ENCODE measurements at regions not wholly inside any gene's neighbourhood (a gene's known extent, or its start where the extent isn't known, plus 50 kb on each side); places are given as distances from the start of the nearest gene placed in this dataset.
A peak's percentile ranks its signal among the peaks of the same experiment; 100 is the strongest.
"Not testable (repeated sequence)": the region's sequence is repeated elsewhere in the genome, so short reads cannot be mapped to it uniquely, and the experiment has no call there.

DNA sequence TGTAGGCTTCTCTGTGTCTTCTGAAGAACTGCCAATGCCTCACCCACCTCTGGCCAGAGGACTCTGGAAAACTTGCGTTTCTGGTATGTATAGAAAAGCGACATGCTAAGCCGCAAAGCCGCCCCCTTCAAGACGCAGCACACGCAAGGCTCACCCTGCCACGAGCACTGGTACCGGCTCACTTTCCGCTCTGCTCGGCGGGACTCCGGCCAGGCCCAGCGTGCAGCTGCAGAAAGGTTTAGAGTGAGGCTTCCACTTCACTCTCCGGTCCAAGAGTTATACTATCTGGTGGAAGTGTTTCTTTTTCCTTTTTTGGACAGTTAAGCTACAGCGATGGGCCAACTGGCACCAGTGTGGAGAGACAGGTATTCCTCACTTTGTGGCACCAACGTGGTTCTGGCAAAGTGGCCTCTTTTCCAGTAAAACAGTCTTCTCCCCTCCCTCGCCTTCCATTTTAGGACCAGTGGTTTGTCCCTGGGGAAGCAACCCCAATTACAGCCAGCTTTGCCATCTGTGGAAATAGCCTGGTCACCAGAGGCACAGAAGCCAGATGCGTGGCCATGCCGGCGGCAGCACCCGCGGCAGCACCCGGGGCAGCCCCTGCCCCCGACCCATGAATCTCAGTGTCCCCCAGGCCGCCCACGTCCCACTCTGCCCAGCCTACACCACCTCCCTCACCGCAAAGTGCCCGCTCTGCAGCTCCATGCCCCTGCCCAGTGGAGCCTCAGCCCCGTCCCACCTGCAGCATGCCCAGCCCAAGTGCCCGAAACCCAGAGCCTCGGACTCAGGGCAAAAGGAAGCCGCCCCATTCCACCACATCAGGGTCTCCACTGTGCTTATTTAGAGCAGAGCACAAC is 91.6 kb upstream of the CTDP1 start:
- H3K4me1 Mint-ChIP-seq: no peaks in the 10 kb centered on the region
- peaks cover 0 to 4% (median under 1%) of the 10 kb centered on the region in 6 donors for H3K9me3 Mint-ChIP-seq
- DNase-seq: no peak
- no peaks in the 10 kb centered on the region for H3K36me3 Mint-ChIP-seq
- H3K27me3 Mint-ChIP-seq (ENCODE audit: low read depth in 3 of 3): peaks cover 0 to 2% (median 2%) of the 10 kb centered on the region in 3 donors
- H3K27ac Mint-ChIP-seq: no peak overlapping the region
- H3K4me3 Mint-ChIP-seq: no peak overlapping the region

DNA sequence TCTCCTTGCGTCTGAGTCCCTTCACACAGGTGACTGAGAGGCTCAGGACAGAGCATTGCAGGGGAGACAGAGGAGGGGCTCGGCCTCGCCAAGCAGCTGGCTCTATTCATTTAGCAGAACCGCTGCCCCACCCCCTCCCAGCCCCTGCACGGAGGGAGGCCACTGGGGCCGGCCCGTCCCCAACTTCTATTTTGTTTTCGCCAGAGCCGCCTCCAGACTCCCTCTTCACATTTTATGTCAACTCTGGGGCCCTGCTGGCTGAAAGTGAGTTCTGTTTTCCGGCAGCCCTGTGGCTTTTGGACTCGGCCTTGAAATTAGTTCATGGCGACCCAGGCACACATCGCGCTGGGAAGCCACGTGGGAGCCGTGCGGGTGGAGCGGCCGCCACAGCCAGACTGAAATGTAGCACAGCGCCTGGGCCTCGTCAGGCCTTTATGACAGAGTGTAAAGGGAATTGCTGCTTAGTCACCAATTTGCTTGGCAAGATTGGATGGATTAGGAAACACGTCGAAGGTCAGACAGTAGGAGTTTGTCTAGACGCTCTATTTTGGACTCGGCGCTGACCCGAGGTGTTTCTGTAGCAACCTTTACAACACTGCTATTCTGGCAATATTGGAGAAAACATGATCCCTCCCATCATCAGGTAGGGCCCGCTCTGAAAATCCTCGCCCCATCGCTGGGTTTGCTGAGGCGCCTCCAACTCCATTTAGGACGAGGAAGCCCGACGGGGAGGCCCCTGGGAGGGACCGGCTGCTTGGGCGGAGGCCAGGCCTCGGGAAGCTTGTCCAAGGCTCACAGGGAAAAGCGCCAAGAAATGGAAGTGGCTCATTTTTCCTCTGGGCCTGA is 90.7 kb upstream of the CTDP1 start:
- H3K27ac Mint-ChIP-seq: no peak overlapping the region
- no peaks in the 10 kb centered on the region for H3K36me3 Mint-ChIP-seq
- H3K4me1 Mint-ChIP-seq: no peaks in the 10 kb centered on the region
- H3K27me3 Mint-ChIP-seq (ENCODE audit: low read depth in 3 of 3): peaks cover 0 to 2% (median 0%) of the 10 kb centered on the region in 3 donors
- DNase-seq: no peak
- H3K9me3 Mint-ChIP-seq: peaks cover 0 to 4% (median under 1%) of the 10 kb centered on the region in 6 donors
- H3K4me3 Mint-ChIP-seq: no peak overlapping the region

GRCh38 chr18:79589601-79590091 is 90.0 kb upstream of the CTDP1 start:
- Mint-ChIP-seq H3K36me3 (no peaks in the 10 kb centered on the region), H3K27me3 (ENCODE audit: low read depth in 3 of 3) (peaks cover 0 to 2% (median 1%) of the 10 kb centered on the region in 3 donors), H3K4me1 (no peaks in the 10 kb centered on the region), H3K4me3 (no peak overlapping the region), H3K27ac (no peak overlapping the region), H3K9me3 (peaks cover 0 to 4% (median under 1%) of the 10 kb centered on the region in 6 donors)
- DNase-seq: no peak

- no peaks in the 10 kb centered on the region for H3K36me3 Mint-ChIP-seq
- peaks cover 0 to 4% (median under 1%) of the 10 kb centered on the region in 6 donors for H3K9me3 Mint-ChIP-seq
- no peak overlapping the region for H3K4me3 Mint-ChIP-seq
- peaks cover 0 to 2% (median 1%) of the 10 kb centered on the region in 3 donors for H3K27me3 Mint-ChIP-seq (ENCODE audit: low read depth in 3 of 3)
- DNase-seq: no peak
- H3K27ac Mint-ChIP-seq: no peak overlapping the region
- H3K4me1 Mint-ChIP-seq: no peaks in the 10 kb centered on the region
Observed at GRCh38 chr18:79590191-79591031, 89.2 kb upstream of the CTDP1 start.

- Mint-ChIP-seq H3K4me3 (no peak overlapping the region), H3K27ac (no peak overlapping the region), H3K4me1 (no peaks in the 10 kb centered on the region), H3K36me3 (no peaks in the 10 kb centered on the region), H3K9me3 (peaks cover 0 to 4% (median under 1%) of the 10 kb centered on the region in 6 donors), H3K27me3 (ENCODE audit: low read depth in 3 of 3) (peaks cover 1 to 2% (median 2%) of the 10 kb centered on the region in 3 donors)
- no peak for DNase-seq
Observed at GRCh38 chr18:79591032-79591308, 88.6 kb upstream of the CTDP1 start.

GRCh38 chr18:79592684-79593083 is 86.9 kb upstream of the CTDP1 start:
- not testable (repeated sequence) for H3K4me3 Mint-ChIP-seq; H3K27ac Mint-ChIP-seq; H3K36me3 Mint-ChIP-seq; H3K4me1 Mint-ChIP-seq; H3K9me3 Mint-ChIP-seq; DNase-seq; H3K27me3 Mint-ChIP-seq (ENCODE audit: low read depth in 3 of 3)

DNA sequence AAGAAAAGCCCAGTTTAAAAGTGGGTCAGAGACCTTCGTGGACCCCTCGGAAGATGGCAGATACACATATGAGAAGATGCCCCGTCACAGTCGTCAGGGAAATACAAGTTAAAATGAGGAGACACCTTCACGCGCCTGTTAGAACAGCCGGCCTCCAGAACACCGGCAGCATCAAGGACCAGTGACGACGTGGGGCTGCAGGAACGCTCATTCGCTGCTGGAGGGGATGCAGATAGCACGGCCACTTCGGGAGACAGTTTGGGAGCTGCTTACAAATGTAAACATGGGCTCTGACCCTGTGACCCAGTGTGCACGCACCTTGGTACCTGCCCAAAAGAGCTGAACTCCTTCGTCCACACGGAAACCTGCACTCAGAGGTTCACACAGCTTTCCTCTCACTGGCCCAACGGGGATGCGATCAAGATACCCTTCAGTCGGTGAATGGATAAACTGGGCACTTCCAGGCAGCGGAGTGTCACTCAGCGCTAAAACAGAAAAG is 83.7 kb upstream of the CTDP1 start:
- Mint-ChIP-seq H3K27me3 (ENCODE audit: low read depth in 3 of 3) (peaks cover 2 to 4% (median 4%) of the 10 kb centered on the region in 3 donors), H3K9me3 (peaks cover 0 to 4% (median under 1%) of the 10 kb centered on the region in 6 donors), H3K4me1 (no peaks in the 10 kb centered on the region), H3K36me3 (no peaks in the 10 kb centered on the region), H3K27ac (peak overlapping the region in 1 of 6 donors; percentile 2), H3K4me3 (no peak overlapping the region)
- no peak for DNase-seq

DNA sequence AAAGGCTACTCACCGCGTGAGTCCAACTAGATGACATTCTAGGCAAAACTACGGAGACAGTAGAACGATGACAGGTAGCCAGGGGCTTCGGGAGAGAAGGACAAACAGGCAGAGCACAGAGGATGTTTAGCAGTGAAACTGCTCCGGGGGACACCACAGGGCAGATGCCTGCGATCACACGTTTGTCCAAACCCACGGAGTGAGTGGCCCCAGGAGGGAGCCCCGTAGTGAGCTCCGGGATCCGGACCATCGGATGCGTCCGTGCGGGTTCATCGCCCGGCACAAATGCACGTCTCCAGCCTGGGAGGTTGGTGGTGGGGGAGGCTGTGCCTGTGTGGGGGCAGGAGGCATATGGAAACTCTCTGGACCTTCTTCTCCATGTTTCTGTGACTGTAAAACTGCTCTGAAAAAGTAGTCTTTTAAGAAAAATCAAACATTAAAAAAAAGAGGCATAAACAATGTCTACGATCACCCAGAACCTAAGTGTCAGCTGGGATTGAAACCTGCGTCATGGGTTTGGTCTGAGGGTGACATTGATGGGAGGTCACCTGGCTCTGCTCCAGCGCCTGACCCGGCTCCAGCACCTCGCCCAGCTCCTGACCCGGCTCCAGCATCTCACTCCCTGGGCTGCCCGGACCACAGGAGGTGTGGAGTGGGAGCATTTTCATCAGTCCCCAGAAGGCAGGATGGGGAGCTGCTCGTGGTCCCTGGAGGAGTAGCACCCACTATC is 83.0 kb upstream of the CTDP1 start:
- peaks cover 2 to 7% (median 4%) of the 10 kb centered on the region in 3 donors for H3K27me3 Mint-ChIP-seq (ENCODE audit: low read depth in 3 of 3)
- DNase-seq: no peak
- no peaks in the 10 kb centered on the region for H3K4me1 Mint-ChIP-seq
- peaks cover 0 to 4% (median under 1%) of the 10 kb centered on the region in 6 donors for H3K9me3 Mint-ChIP-seq
- no peak overlapping the region for H3K4me3 Mint-ChIP-seq
- H3K36me3 Mint-ChIP-seq: no peaks in the 10 kb centered on the region
- no peak overlapping the region for H3K27ac Mint-ChIP-seq

GRCh38 chr18:79597176-79597830 is 82.3 kb upstream of the CTDP1 start:
- peaks cover 0 to 4% (median under 1%) of the 10 kb centered on the region in 6 donors for H3K9me3 Mint-ChIP-seq
- no peak overlapping the region for H3K27ac Mint-ChIP-seq
- no peak for DNase-seq

DNA sequence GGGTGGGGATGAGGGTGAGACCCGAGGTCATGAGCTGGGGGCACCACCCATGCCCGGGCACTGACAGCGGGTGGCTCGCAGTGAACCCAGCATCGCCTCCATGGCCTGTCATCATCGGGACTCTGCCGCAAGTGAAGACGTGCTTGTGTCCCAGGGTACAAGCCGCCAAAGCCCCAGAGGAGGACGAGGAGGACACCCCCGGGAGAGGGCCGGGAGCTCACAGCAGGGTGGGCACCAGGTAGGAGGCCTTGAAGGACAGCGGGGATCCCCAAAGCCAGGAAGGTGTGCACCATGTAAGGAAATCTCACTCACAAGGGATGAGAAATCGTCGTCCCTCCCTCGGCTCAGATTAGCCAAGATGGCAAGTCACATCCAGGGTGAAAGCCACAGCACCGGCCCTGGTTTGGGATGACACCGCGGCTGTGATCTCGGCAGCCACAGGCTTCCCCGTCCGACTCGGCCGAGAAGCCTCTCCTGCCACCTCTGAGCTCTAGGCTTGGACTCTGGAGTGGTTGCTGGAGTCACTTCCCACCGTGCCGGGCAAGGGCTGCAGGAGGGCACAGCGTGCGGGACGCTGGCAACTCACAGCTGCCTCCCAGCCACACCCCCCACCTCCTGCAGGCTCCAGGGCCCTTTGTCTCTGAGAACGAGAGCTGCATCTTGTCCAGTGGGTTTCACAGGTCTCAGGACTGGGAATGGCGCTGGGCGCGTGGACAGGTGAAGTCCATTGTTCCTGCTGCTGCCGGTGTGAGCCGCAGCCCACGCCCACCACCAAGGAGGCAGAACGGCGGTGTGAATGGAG is 81.6 kb upstream of the CTDP1 start:
- H3K27me3 Mint-ChIP-seq (ENCODE audit: low read depth in 3 of 3): peaks cover 4 to 7% (median 7%) of the 10 kb centered on the region in 3 donors
- no peaks in the 10 kb centered on the region for H3K36me3 Mint-ChIP-seq
- peaks cover 0 to under 1% (median 0%) of the 10 kb centered on the region in 6 donors for H3K9me3 Mint-ChIP-seq
- H3K4me3 Mint-ChIP-seq: no peak overlapping the region
- H3K4me1 Mint-ChIP-seq: no peaks in the 10 kb centered on the region
- no peak overlapping the region for H3K27ac Mint-ChIP-seq
- no peak for DNase-seq

More at GRCh38 chr18:79597176-79597830, 82.3 kb upstream of the CTDP1 start:
- Mint-ChIP-seq H3K4me1 (no peaks in the 10 kb centered on the region), H3K36me3 (no peaks in the 10 kb centered on the region), H3K27me3 (ENCODE audit: low read depth in 3 of 3) (peaks cover 2 to 7% (median 4%) of the 10 kb centered on the region in 3 donors), H3K4me3 (no peak overlapping the region)

DNA sequence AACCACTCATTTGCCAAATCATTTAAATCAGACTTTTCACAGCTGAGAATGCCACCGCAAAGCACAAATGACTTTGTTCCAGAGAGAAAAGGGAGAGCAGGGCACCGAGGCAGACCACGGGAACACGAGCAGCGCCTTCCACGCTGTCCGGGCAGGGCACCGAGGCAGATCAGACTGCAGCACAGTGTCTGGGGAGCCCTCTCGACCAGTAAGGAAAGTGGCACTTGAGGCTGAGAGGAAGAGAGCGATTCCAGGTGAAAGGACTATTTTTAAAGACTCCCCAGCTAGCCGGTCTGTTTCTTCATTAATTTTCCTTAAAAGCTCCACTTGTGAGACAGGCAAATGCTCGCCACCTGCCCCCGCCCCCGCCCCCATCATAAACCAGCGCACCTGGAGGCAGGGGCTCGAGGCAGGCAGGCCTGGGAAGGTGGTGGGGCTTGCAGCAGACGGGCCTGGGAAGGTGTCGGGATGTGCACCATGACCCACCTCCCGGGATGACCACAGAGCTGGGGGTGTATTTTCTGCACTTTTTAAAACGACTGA is 80.9 kb upstream of the CTDP1 start:
- Mint-ChIP-seq H3K27me3 (ENCODE audit: low read depth in 3 of 3) (peaks cover 4 to 7% (median 7%) of the 10 kb centered on the region in 3 donors), H3K4me1 (no peaks in the 10 kb centered on the region), H3K27ac (no peak overlapping the region), H3K4me3 (no peak overlapping the region), H3K9me3 (no peaks in the 10 kb centered on the region), H3K36me3 (no peaks in the 10 kb centered on the region)
- no peak for DNase-seq

All from immature natural killer cell (primary cell).